ENCODE measurements at regions not wholly inside any gene's neighbourhood (a gene's known extent, or its start where the extent isn't known, plus 50 kb on each side); places are given as distances from the start of the nearest gene placed in this dataset.
"Not testable (repeated sequence)": the region's sequence is repeated elsewhere in the genome, so short reads cannot be mapped to it uniquely, and the experiment has no call there.

GRCh38 chr13:44812818-44813217 lies 176.5 kb downstream of the NUFIP1 start:
- DNase-seq, result no peak

GRCh38 chr13:44810061-44810840 lies 179.0 kb downstream of the NUFIP1 start:
- peak; percentile 57 for DNase-seq

- DNase-seq, result no peak
Measured at GRCh38 chr13:44809190-44809589, 180.1 kb downstream of the NUFIP1 start.

- no peak for DNase-seq
Measured at GRCh38 chr13:44808185-44808584, 181.1 kb downstream of the NUFIP1 start.

- no peak for DNase-seq
Measured at GRCh38 chr13:44807449-44808034, 181.7 kb downstream of the NUFIP1 start.

- no peak for DNase-seq
Measured at GRCh38 chr13:44806826-44807225, 182.4 kb downstream of the NUFIP1 start.

GRCh38 chr13:44805585-44805984 lies 183.7 kb downstream of the NUFIP1 start:
- DNase-seq, result no peak

GRCh38 chr13:44803390-44803789 lies 185.9 kb downstream of the NUFIP1 start:
- DNase-seq, result no peak

GRCh38 chr13:44802491-44802890 lies 186.8 kb downstream of the NUFIP1 start:
- no peak for DNase-seq

GRCh38 chr13:44801990-44802389 lies 187.3 kb downstream of the NUFIP1 start:
- no peak for DNase-seq

- no peak for DNase-seq
Measured at GRCh38 chr13:44800626-44801025, 188.6 kb downstream of the NUFIP1 start.

GRCh38 chr13:44797685-44798084 lies 191.6 kb downstream of the NUFIP1 start:
- no peak for DNase-seq

- no peak for DNase-seq
Measured at GRCh38 chr13:44796597-44797490, 192.4 kb downstream of the NUFIP1 start.

- not testable (repeated sequence) for DNase-seq
Measured at GRCh38 chr13:44796039-44796438, 193.2 kb downstream of the NUFIP1 start.

- no peak for DNase-seq
Measured at GRCh38 chr13:44795176-44795575, 194.1 kb downstream of the NUFIP1 start.

GRCh38 chr13:44792096-44792495 lies 197.2 kb downstream of the NUFIP1 start:
- DNase-seq, result no peak

- no peak for DNase-seq
Measured at GRCh38 chr13:44790289-44790688, 199.0 kb downstream of the NUFIP1 start.

GRCh38 chr13:44787617-44788016 lies 201.7 kb downstream of the NUFIP1 start:
- no peak for DNase-seq

- no peak for DNase-seq
Measured at GRCh38 chr13:44786756-44787155, 202.5 kb downstream of the NUFIP1 start.

- no peak for DNase-seq
Measured at GRCh38 chr13:44785401-44785800, 203.9 kb downstream of the NUFIP1 start.

GRCh38 chr13:44784708-44785080 lies 204.6 kb downstream of the NUFIP1 start:
- DNase-seq, result no peak

GRCh38 chr13:44783994-44784707 lies 205.1 kb downstream of the NUFIP1 start:
- no peak for DNase-seq
